DND-41 (cell line): ENCODE measurements at regions not wholly inside any gene's neighbourhood (a gene's known extent, or its start where the extent isn't known, plus 50 kb on each side); places are given as distances from the start of the nearest gene placed in this dataset.

Experiments
- CTCF ChIP-seq: IDR thresholded peaks from 2 replicates; pipeline ENCODE4 v1.5.1; 2012; ENCODE audit warnings: borderline replicate concordance, low read length, moderate library complexity, mild to moderate bottlenecking; ENCODE audit not compliant: poor library complexity, severe bottlenecking; ENCODE audit errors: extremely low read depth
- EZH2 ChIP-seq: IDR thresholded peaks from 3 replicates; pipeline ENCODE4 v1.6.1; 2012; ENCODE audit warnings: borderline replicate concordance, low read depth, mild to moderate bottlenecking, moderate library complexity, low read length, inconsistent platforms; ENCODE audit not compliant: severe bottlenecking

DNA sequence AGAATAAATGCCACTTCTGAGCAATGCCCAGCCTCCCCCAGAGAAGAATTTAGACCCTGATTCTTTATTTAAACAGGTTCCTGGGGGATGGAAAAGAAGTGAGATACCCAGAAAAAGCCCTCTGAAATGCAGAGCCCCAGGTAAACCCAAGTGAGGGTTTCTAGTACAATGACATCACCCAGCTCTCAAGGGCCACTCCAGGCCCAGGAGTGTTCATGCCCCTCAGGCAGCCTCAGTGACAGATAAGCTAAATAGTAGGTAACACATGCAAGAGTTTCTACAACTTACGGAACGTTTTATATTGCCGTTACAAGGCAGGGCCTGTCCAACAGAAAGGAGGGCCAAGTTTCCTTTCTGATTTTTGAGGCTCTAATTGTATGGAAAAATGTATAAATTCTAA is 683.7 kb upstream of the SALL1 start:
- TF ChIP-seq CTCF = no peak
- no peak for TF ChIP-seq EZH2
